DLD1 (cell line): ENCODE measurements at regions not wholly inside any gene's neighbourhood (a gene's known extent, or its start where the extent isn't known, plus 50 kb on each side); places are given as distances from the start of the nearest gene placed in this dataset.

ENCODE experiments used
- in situ Hi-C: cut with HindIII; loops from 2 replicates; pipeline ENCODE4 v1.10.0; 2017; ENCODE audit warnings: low sequenced_read_pairs

GRCh38 chr5:96081276-96081858 is 119.7 kb upstream of the ELL2 start:
- in situ Hi-C loops: no loop called here

- in situ Hi-C loops: no loop called here
Measured at GRCh38 chr5:96080557-96080956, 118.9 kb upstream of the ELL2 start.

DNA sequence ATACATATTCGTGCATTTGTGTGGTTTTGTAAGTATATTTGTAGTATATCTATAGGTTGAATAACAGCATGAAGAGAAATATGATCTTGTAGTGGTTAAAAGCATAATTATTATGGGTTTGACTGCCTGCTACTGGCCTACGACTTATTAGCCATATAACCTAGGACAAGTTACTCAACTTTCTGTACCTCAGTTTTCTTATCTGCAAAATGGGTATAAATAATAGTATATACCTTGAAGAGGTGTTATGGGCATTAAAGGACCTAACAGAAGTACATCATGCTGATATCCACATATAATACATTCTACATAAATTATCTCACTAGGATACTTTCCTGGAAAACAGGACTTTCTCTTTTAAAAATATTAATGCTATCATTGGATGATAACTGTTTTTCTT is 118.3 kb upstream of the ELL2 start:
- in situ Hi-C loops: no loop called here

GRCh38 chr5:96079075-96079474 is 117.4 kb upstream of the ELL2 start:
- in situ Hi-C loops: no loop called here

DNA sequence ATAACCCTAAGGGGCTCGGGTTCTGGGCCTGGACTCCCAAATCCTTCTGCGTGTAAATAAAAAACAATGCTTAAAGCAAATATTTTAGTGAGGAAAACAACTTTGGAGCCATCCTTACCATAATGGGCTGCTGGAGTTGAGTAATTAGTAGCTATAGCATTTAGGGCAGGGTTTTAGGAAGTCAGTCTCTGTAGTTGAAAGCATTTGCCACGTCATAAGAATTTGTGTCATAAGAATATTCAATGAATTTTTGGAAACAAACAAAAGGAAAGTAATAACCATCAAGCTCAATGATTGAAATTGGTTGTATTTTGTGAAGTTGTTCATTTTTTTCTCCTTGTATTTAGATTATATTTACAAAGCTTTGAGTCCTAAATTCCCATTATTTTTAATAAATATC is 114.8 kb upstream of the ELL2 start:
- in situ Hi-C loops: no loop called here

DNA sequence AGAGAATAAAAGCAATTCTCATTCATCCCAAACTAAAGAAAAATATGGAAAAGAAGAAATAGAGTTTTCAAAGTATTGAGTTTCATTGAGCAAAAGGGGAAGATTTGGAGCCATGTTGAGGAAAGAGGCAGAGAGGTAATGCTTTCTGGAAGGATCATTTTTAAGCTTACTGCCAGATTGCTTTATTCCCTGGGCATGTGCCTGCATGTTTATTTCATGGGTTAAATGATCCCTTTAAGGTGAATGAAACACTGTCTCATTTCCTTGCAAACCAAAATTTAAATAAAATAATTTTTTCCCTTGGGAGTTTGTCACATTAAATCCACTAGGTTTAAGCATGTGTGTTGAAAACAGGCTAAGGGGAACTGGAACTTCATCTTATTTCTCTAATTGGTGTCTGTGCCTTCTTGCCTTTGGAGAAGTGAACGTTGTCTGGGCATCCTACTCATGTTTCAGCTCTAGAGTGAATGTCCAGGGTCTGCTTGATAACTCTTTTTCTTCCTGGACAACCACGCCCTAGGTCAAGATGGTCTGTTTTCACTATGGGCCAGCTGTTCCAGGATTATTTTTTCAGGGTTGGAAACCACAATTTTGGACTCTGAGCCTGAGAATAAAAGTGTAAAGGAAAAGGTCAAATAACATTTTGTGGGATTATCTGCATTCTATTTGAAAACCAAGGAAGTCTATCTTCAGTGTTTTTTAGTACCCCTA is 114.1 kb upstream of the ELL2 start:
- in situ Hi-C loops: no loop called here

DNA sequence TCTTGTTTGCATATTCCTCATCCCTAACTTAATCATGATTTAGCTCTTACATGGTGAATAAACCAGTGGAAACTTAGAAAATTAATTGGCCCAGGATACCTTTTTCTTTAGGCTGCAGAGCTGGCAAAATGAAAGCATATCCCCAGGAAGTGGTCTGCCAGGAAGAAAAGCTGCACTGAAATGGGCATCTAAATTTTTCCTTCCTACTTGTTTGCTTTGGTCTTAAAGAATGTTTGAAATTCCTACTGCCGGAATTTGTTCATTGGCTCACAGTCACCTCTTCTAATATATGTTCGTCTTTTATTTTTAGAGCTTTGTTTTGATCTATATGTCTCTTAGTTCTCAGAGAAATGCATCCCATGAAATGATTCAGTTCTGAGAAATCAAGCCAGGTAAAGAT is 113.2 kb upstream of the ELL2 start:
- in situ Hi-C loops: no loop called here

DNA sequence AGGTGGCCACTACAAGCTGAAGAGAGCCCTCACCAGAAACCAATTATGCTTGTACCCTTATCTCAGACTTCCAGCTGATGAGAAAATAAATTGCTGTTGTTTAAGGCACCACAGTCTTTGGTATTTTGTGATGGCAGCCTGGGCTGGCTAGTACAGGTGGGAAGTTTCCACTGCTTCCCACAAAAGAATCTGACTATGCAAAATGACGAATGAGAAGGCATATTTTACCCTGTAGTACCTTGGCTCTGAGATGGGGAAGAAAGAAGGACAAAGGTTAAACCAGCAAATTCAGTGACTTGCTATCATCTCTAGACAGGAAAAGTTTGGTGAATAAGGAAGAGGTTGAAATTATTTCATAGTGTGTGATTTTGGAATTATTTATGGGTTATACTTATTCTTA is 112.8 kb upstream of the ELL2 start:
- in situ Hi-C loops: no loop called here

DNA sequence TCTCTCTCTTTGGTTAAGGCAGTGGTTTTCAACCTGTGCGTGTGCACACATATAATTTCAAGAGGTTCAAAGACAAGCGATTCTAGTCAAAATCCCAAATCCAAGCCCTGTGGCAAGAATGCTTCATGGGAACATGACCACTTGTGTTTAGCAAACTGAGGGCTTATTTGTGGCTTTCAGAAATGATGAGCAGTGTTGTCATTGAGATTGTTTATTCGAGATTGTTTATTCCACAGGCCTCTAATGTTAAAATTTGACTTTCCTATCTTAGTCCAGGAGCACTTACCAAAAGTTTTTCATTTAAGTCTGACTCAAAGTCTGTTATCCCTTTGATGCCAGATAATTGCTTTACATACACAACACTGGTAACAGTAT is 111.1 kb upstream of the ELL2 start:
- in situ Hi-C loops: no loop called here

GRCh38 chr5:96072138-96072790 is 110.6 kb upstream of the ELL2 start:
- in situ Hi-C loops: no loop called here

GRCh38 chr5:96070622-96071225 is 109.1 kb upstream of the ELL2 start:
- in situ Hi-C loops: no loop called here

- in situ Hi-C loops: no loop called here
Measured at GRCh38 chr5:96067894-96068614, 106.4 kb upstream of the ELL2 start.

DNA sequence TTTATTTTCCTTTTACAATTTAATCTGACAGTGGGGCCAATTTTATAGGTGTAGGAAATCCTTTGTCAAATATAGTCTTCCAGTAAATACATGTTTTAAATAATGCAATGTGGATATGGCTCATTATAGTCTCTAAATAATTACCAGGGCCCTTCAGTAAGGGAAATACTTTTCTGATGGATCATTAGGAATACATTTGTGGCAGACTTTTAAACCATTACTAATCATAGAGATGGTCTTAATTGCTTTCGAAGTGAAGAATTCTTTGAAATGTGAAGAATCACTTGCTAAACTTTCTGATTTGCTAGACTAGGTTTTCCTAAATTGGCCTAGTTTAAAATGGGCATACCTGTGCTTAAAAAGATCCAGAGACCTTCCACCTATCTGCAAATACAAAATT is 105.6 kb upstream of the ELL2 start:
- in situ Hi-C loops: no loop called here

DNA sequence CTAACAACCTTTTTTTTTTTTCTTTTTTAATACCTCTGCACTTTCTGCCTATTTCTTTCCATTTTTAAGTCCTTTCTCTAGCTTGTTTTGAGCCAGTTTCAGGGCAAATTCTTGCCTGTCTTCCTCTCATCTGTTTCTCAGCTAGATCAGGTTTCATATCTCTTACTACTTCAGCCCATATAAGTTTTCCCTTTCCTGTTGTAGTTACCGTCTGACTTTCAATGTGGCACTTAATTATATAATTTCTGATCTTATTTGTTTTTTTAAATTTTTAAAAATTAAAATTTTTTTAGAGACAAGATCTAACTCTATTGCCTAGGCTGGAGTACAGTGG is 104.7 kb upstream of the ELL2 start:
- in situ Hi-C loops: no loop called here

GRCh38 chr5:96065685-96066385 is 104.2 kb upstream of the ELL2 start:
- in situ Hi-C loops: no loop called here

- in situ Hi-C loops: no loop called here
Measured at GRCh38 chr5:96064877-96065276, 103.2 kb upstream of the ELL2 start.

- in situ Hi-C loops: no loop called here
Measured at GRCh38 chr5:96062836-96063235, 101.2 kb upstream of the ELL2 start.

GRCh38 chr5:96058084-96058483 is 96.4 kb upstream of the ELL2 start:
- in situ Hi-C loops: no loop called here

GRCh38 chr5:96054311-96055030 is 92.8 kb upstream of the ELL2 start:
- in situ Hi-C loops: no loop called here

DNA sequence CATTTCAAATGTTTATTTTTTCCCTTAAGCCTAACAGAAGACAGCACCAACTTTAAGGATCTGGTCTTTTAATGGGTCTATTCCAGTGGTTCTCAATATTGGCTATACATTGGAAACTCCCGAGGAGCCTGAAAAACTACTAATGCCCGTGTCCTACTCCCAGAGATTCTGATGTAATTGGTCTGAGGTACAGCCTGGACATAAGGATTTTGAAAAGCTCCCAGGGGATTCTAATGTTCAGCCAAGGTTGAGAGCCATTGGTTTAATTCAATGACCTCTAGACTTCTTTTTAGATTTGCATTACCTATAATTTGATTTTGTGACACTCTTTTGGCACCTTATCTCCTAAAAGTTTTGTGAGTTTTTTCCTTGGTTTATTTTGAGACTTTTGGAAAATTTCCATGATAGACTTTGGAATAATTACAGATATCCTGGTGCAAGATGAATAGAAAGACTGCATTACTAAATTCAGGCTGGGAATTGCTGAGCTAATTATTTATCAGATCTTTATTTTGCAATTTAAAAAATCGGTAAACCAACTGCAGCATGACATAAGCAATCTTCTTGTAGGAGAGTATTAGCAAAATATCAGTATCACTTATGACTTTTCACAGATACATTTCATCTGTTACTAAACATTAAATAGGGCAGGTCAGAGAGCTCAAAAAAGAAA is 91.5 kb upstream of the ELL2 start:
- in situ Hi-C loops: no loop called here
